Ascending aorta (tissue), 2 donors: ENCODE measurements at regions not wholly inside any gene's neighbourhood (a gene's known extent, or its start where the extent isn't known, plus 50 kb on each side); places are given as distances from the start of the nearest gene placed in this dataset.

ENCODE experiments used
- DNase-seq, 2 donors: peaks; one replicate each; pipeline ENCODE4 v3.0.0-alpha.2; 2019; ENCODE audit warnings: low spot score in 2 of 2
- H3K27ac ChIP-seq, 2 donors: fragments of 200-600 bp; sonication (generic); one replicate each; pipeline ENCODE4 v1.5.1; 2016 to 2017; ENCODE audit warnings: mild to moderate bottlenecking in 1 of 2
- H3K27me3 ChIP-seq: fragments of 200-600 bp; sonication (generic); one replicate; pipeline ENCODE4 v1.5.1; 2017
- H3K36me3 ChIP-seq, 2 donors: fragments of 200-600 bp; sonication (generic); one replicate each; pipeline ENCODE4 v1.5.1; 2016
- H3K4me1 ChIP-seq, 2 donors: fragments of 200-600 bp; sonication (generic); one replicate each; pipeline ENCODE4 v1.5.1; 2016 to 2017; ENCODE audit warnings: mild to moderate bottlenecking in 1 of 2
- H3K4me3 ChIP-seq, 2 donors: fragments of 200-600 bp; sonication (generic); one replicate each; pipeline ENCODE4 v1.5.1; 2016 to 2017; ENCODE audit warnings: mild to moderate bottlenecking in 1 of 2
- H3K9me3 ChIP-seq, 2 donors: fragments of 200-600 bp; sonication (generic); one replicate each; pipeline ENCODE4 v1.5.1; 2016
- intact Hi-C: fragments of 100-400 bp; cut with DNase I; formaldehyde crosslinking; loops from one replicate; pipeline ENCODE4 v1.15.1; 2023
- TF ChIP-seq, protein P1 (sequence below), 3 experiments: fragments of 200-600 bp in 2 of 3; fragments of 450-650 bp in 1 of 3; sonication (generic) in 2 of 3; IDR thresholded peaks; one replicate each; pipeline ENCODE4 v1.5.1; 2016 to 2019; ENCODE audit warnings: antibody characterized with exemption in 3 of 3, mild to moderate bottlenecking in 1 of 3, moderate library complexity in 1 of 3

- intact Hi-C loops, result no loop called here
- TF ChIP-seq, protein P1, sequence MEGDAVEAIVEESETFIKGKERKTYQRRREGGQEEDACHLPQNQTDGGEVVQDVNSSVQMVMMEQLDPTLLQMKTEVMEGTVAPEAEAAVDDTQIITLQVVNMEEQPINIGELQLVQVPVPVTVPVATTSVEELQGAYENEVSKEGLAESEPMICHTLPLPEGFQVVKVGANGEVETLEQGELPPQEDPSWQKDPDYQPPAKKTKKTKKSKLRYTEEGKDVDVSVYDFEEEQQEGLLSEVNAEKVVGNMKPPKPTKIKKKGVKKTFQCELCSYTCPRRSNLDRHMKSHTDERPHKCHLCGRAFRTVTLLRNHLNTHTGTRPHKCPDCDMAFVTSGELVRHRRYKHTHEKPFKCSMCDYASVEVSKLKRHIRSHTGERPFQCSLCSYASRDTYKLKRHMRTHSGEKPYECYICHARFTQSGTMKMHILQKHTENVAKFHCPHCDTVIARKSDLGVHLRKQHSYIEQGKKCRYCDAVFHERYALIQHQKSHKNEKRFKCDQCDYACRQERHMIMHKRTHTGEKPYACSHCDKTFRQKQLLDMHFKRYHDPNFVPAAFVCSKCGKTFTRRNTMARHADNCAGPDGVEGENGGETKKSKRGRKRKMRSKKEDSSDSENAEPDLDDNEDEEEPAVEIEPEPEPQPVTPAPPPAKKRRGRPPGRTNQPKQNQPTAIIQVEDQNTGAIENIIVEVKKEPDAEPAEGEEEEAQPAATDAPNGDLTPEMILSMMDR (IDR thresholded peaks at IDR 0.05), result no peak
- H3K4me1 ChIP-seq, result no peaks in the 10 kb centered on the region
Measured at GRCh38 chr13:67726979-67727378, 496.8 kb upstream of the PCDH9 start.

GRCh38 chr13:67725999-67726398 lies 495.9 kb upstream of the PCDH9 start:
- Histone ChIP-seq H3K27ac (no peak overlapping the region), H3K4me3 (no peak overlapping the region), H3K9me3 (peaks cover 5 to 7% of the 10 kb centered on the region in 2 donors), H3K4me1 (no peaks in the 10 kb centered on the region), H3K36me3 (no peaks in the 10 kb centered on the region), H3K27me3 (no peaks in the 10 kb centered on the region)
- TF ChIP-seq, protein P1 (IDR thresholded peaks at IDR 0.05), result no peak
- intact Hi-C loops, result no loop called here
- no peak for DNase-seq

More at GRCh38 chr13:67726979-67727378, 496.8 kb upstream of the PCDH9 start:
- no peak overlapping the region for H3K4me3 ChIP-seq
- DNase-seq, result no peak
- H3K9me3 ChIP-seq, result peaks cover 5 to 7% of the 10 kb centered on the region in 2 donors
- no peaks in the 10 kb centered on the region for H3K36me3 ChIP-seq
- H3K27ac ChIP-seq, result no peak overlapping the region
- no peaks in the 10 kb centered on the region for H3K27me3 ChIP-seq

GRCh38 chr13:67713571-67713970 lies 483.4 kb upstream of the PCDH9 start:
- Histone ChIP-seq H3K27me3 (no peaks in the 10 kb centered on the region), H3K9me3 (no peaks in the 10 kb centered on the region), H3K4me3 (no peak overlapping the region), H3K27ac (no peak overlapping the region), H3K4me1 (no peaks in the 10 kb centered on the region), H3K36me3 (no peaks in the 10 kb centered on the region)
- TF ChIP-seq, protein P1 (IDR thresholded peaks at IDR 0.05), result no peak
- DNase-seq, result no peak
- intact Hi-C loops, result no loop called here

DNA sequence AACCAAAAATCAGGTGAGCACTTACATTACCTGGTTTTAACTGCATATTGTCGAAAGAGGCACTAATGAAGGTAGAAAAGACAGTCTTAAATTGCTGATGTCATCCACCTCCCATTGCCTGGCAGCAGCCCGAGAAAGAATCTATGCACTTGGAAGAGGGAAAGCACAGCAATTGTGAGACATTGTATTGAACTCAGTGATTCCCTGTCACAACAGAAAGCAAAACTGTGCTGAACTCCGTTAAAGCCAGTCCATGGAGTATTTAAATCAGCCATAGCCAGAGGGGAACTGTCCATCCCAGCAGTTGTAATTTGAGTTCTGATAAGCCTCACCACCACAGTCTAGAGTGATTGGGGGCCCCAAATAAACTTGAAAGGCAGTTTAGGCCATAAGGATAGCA lies 466.6 kb upstream of the PCDH9 start:
- Histone ChIP-seq H3K4me1 (no peaks in the 10 kb centered on the region), H3K4me3 (no peak overlapping the region), H3K36me3 (no peaks in the 10 kb centered on the region), H3K27ac (no peak overlapping the region), H3K27me3 (no peaks in the 10 kb centered on the region), H3K9me3 (no peaks in the 10 kb centered on the region)
- DNase-seq, result no peak
- TF ChIP-seq, protein P1 (IDR thresholded peaks at IDR 0.05), result no peak
- intact Hi-C loops, result no loop called here

DNA sequence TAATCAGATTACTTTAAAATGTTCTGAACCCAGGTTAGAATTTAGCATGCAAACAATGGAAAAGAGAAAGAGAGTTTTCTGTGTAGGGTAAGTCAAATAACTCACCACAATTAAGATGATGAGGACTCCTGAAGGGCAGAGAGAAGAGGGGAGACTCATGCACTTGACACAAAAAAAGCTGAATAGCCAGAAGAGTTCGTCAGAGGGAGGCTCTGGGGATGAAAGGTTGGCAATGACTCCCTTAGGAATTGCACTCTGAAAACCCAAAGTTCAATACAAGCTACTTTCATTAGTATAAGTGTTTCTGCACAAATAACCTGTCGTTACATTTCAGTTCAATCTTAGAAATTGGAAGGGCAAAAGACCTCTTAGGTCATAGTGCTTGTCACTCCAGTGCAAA lies 434.4 kb upstream of the PCDH9 start:
- TF ChIP-seq, protein P1 (IDR thresholded peaks at IDR 0.05), result no peak
- no peaks in the 10 kb centered on the region for H3K36me3 ChIP-seq
- no peaks in the 10 kb centered on the region for H3K9me3 ChIP-seq
- H3K27ac ChIP-seq, result no peak overlapping the region
- no peak for DNase-seq
- no peaks in the 10 kb centered on the region for H3K27me3 ChIP-seq
- no peaks in the 10 kb centered on the region for H3K4me1 ChIP-seq
- intact Hi-C loops, result no loop called here
- no peak overlapping the region for H3K4me3 ChIP-seq

DNA sequence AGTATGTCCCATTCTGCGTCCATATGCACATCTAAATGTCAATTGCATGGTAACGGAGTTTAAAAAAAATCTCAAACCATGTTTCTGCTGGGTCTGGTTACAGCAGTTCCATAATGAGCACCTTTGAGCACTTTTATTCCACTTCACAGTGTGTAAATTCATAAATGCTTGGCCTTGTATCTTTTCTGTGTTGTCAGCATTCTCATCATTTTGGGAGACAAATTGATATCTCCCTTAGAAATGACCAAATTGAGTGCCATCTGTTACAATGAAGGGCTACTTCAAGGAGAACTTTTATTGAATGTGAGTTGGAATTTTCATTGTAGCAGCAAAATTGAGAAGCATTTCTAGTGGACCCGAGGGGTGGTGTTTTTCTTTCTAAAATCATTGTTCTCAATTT lies 432.9 kb upstream of the PCDH9 start:
- DNase-seq, result no peak
- intact Hi-C loops, result no loop called here
- Histone ChIP-seq H3K36me3 (no peaks in the 10 kb centered on the region), H3K4me1 (no peaks in the 10 kb centered on the region), H3K9me3 (no peaks in the 10 kb centered on the region), H3K27ac (no peak overlapping the region), H3K4me3 (no peak overlapping the region), H3K27me3 (no peaks in the 10 kb centered on the region)
- TF ChIP-seq, protein P1 (IDR thresholded peaks at IDR 0.05), result no peak
